ENCODE measurements at regions not wholly inside any gene's neighbourhood (a gene's known extent, or its start where the extent isn't known, plus 50 kb on each side); places are given as distances from the start of the nearest gene placed in this dataset.

GRCh38 chr7:131250331-131250730 is 77.3 kb upstream of the MKLN1 start:
- Histone ChIP-seq H3K9me3 (peaks cover 0 to 4% (median 0%) of the 10 kb centered on the region in 4 donors), H3K4me1 (no peaks in the 10 kb centered on the region), H3K36me3 (no peaks in the 10 kb centered on the region), H3K4me3 (no peak overlapping the region), H3K27ac (no peak overlapping the region), H3K27me3 (no peaks in the 10 kb centered on the region)
- TF ChIP-seq CTCF (IDR thresholded peaks at IDR 0.05): no peak
- TF ChIP-seq POLR2A (IDR thresholded peaks at IDR 0.05): no peak
- DNase-seq (no peak), ATAC-seq (no peak)
- intact Hi-C loops (cut with DNase I): no loop called here
- 65% methylated on average over 2 of the region's 4 CpGs for WGBS (ENCODE audit: insufficient coverage, low coverage, low lambda C conversion rate, missing lambda C conversion rate)

GRCh38 chr7:131251371-131251770 is 76.3 kb upstream of the MKLN1 start:
- Histone ChIP-seq H3K27me3 (no peaks in the 10 kb centered on the region), H3K4me3 (no peak overlapping the region), H3K9me3 (peaks cover 0 to 4% (median 0%) of the 10 kb centered on the region in 4 donors), H3K4me1 (no peaks in the 10 kb centered on the region), H3K27ac (no peak overlapping the region), H3K36me3 (no peaks in the 10 kb centered on the region)
- no peak for TF ChIP-seq POLR2A (IDR thresholded peaks at IDR 0.05)
- TF ChIP-seq CTCF (IDR thresholded peaks at IDR 0.05): no peak
- no peak for DNase-seq
- ATAC-seq: no peak
- 100% methylated on average over 2 of the region's 2 CpGs for WGBS (ENCODE audit: insufficient coverage, low coverage, low lambda C conversion rate, missing lambda C conversion rate)
- intact Hi-C loops (cut with DNase I): no loop called here

- Histone ChIP-seq H3K27me3 (no peaks in the 10 kb centered on the region), H3K27ac (no peak overlapping the region), H3K9me3 (peaks cover 0 to 4% (median 0%) of the 10 kb centered on the region in 4 donors), H3K4me3 (no peak overlapping the region), H3K36me3 (no peaks in the 10 kb centered on the region), H3K4me1 (no peaks in the 10 kb centered on the region)
- no peak for TF ChIP-seq POLR2A (IDR thresholded peaks at IDR 0.05)
- TF ChIP-seq CTCF (IDR thresholded peaks at IDR 0.05): no peak
- DNase-seq (no peak), ATAC-seq (no peak)
- intact Hi-C loops (cut with DNase I): no loop called here
- WGBS (ENCODE audit: insufficient coverage, low coverage, low lambda C conversion rate, missing lambda C conversion rate): 71% methylated on average over 1 of the region's 1 CpG
Observed at GRCh38 chr7:131252976-131253375, 74.7 kb upstream of the MKLN1 start.

GRCh38 chr7:131254211-131254610 is 73.5 kb upstream of the MKLN1 start:
- ATAC-seq (no peak), DNase-seq (no peak)
- no peaks in the 10 kb centered on the region for H3K27me3 ChIP-seq
- H3K4me3 ChIP-seq: no peak overlapping the region
- no peaks in the 10 kb centered on the region for H3K36me3 ChIP-seq
- TF ChIP-seq CTCF (IDR thresholded peaks at IDR 0.05) (no peak), POLR2A (IDR thresholded peaks at IDR 0.05) (no peak)
- 63% methylated on average over 2 of the region's 2 CpGs for WGBS (ENCODE audit: insufficient coverage, low coverage, low lambda C conversion rate, missing lambda C conversion rate)
- peaks cover 0 to 4% (median 0%) of the 10 kb centered on the region in 4 donors for H3K9me3 ChIP-seq
- H3K27ac ChIP-seq: no peak overlapping the region
- intact Hi-C loops (cut with DNase I): no loop called here
- no peaks in the 10 kb centered on the region for H3K4me1 ChIP-seq

- Histone ChIP-seq H3K4me1 (no peaks in the 10 kb centered on the region), H3K27me3 (no peaks in the 10 kb centered on the region), H3K9me3 (peaks cover 0 to 4% (median 0%) of the 10 kb centered on the region in 4 donors), H3K27ac (no peak overlapping the region), H3K36me3 (no peaks in the 10 kb centered on the region), H3K4me3 (no peak overlapping the region)
- no peak for DNase-seq
- intact Hi-C loops (cut with DNase I): no loop called here
- no peak for ATAC-seq
- TF ChIP-seq CTCF (IDR thresholded peaks at IDR 0.05): no peak
- TF ChIP-seq POLR2A (IDR thresholded peaks at IDR 0.05): no peak
- WGBS (ENCODE audit: insufficient coverage, low coverage, low lambda C conversion rate, missing lambda C conversion rate): 71% methylated on average over 1 of the region's 1 CpG
Observed at GRCh38 chr7:131255242-131255641, 72.4 kb upstream of the MKLN1 start.
